SK-N-SH treated with all-trans-retinoic acid at 6 μM for 48 hours (cell line): ENCODE measurements at regions not wholly inside any gene's neighbourhood (a gene's known extent, or its start where the extent isn't known, plus 50 kb on each side); places are given as distances from the start of the nearest gene placed in this dataset.

ENCODE experiments used
- ARNTL ChIP-seq: fragments of 450-650 bp; formaldehyde crosslinking; IDR thresholded peaks from 2 replicates; pipeline ENCODE4 v1.5.0; 2020; ENCODE audit warnings: low read depth, mild to moderate bottlenecking, moderate library complexity, borderline replicate concordance
- BACH2 ChIP-seq: fragments of 250-450 bp; sonication (Bioruptor Pico); IDR thresholded peaks from 2 replicates; pipeline ENCODE4 v1.9.0; 2021; ENCODE audit warnings: mild to moderate bottlenecking, borderline replicate concordance
- GLIS3 ChIP-seq: fragments of 250-450 bp; sonication (Bioruptor Pico); IDR thresholded peaks from 2 replicates; pipeline ENCODE4 v1.5.0; 2020; ENCODE audit warnings: mild to moderate bottlenecking, moderate library complexity
- TF ChIP-seq, protein P1 (sequence below): fragments of 250-450 bp; sonication (Bioruptor Pico); IDR thresholded peaks from 2 replicates; pipeline ENCODE4 v1.5.1; 2020; ENCODE audit warnings: low read depth, mild to moderate bottlenecking, moderate library complexity
- TF ChIP-seq, protein P2 (sequence below): fragments of 250-450 bp; sonication (Bioruptor Pico); IDR thresholded peaks from 2 replicates; pipeline ENCODE4 v1.8.0; 2020; ENCODE audit warnings: mild to moderate bottlenecking, moderate library complexity, borderline replicate concordance

GRCh38 chr16:11420895-11421294 lies 75.6 kb downstream of the RMI2 start:
- TF ChIP-seq ARNTL (CRISPR knock-in tag) (no peak), BACH2 (CRISPR knock-in tag) (no peak), GLIS3 (no peak)
- TF ChIP-seq, protein P1, sequence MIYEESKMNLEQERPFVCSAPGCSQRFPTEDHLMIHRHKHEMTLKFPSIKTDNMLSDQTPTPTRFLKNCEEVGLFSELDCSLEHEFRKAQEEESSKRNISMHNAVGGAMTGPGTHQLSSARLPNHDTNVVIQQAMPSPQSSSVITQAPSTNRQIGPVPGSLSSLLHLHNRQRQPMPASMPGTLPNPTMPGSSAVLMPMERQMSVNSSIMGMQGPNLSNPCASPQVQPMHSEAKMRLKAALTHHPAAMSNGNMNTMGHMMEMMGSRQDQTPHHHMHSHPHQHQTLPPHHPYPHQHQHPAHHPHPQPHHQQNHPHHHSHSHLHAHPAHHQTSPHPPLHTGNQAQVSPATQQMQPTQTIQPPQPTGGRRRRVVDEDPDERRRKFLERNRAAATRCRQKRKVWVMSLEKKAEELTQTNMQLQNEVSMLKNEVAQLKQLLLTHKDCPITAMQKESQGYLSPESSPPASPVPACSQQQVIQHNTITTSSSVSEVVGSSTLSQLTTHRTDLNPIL (CRISPR knock-in tag): no peak
- TF ChIP-seq, protein P2, sequence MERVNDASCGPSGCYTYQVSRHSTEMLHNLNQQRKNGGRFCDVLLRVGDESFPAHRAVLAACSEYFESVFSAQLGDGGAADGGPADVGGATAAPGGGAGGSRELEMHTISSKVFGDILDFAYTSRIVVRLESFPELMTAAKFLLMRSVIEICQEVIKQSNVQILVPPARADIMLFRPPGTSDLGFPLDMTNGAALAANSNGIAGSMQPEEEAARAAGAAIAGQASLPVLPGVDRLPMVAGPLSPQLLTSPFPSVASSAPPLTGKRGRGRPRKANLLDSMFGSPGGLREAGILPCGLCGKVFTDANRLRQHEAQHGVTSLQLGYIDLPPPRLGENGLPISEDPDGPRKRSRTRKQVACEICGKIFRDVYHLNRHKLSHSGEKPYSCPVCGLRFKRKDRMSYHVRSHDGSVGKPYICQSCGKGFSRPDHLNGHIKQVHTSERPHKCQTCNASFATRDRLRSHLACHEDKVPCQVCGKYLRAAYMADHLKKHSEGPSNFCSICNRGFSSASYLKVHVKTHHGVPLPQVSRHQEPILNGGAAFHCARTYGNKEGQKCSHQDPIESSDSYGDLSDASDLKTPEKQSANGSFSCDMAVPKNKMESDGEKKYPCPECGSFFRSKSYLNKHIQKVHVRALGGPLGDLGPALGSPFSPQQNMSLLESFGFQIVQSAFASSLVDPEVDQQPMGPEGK (CRISPR knock-in tag): no peak
